ENCODE measurements at regions not wholly inside any gene's neighbourhood (a gene's known extent, or its start where the extent isn't known, plus 50 kb on each side); places are given as distances from the start of the nearest gene placed in this dataset.
"Not testable (repeated sequence)": the region's sequence is repeated elsewhere in the genome, so short reads cannot be mapped to it uniquely, and the experiment has no call there.

DNA sequence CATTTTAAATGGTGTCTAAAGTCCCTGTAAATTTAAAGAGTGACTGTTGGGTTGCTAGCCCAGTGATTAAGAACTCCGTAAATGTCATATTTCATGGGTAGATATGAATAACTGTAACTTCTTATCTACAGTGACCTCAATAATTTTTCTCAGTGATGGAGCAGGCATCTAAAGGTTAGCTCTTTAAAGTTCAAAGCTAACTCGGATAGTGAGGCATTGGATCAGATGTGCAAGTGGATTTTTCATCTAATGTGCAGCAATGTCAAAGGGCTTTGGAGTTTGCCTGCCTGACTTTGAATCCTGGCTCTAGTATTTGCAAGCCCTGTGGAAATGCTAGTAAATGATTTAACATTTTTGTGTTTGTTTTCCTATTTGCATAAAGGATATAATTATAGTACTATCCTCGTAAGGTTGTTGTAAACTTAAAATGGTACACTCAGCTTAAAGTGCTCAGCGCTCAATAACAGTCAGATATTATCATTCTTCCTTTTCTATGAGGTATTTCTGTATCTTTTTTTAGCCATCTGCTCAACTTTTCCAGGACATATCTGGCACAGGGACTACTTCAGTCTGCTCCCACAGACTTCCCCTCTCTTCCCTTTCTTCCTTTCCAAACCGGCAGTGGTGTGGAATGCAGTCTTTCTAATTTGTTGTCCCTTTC lies 163.7 kb upstream of the ELL2 start:
- no peak for DNase-seq

DNA sequence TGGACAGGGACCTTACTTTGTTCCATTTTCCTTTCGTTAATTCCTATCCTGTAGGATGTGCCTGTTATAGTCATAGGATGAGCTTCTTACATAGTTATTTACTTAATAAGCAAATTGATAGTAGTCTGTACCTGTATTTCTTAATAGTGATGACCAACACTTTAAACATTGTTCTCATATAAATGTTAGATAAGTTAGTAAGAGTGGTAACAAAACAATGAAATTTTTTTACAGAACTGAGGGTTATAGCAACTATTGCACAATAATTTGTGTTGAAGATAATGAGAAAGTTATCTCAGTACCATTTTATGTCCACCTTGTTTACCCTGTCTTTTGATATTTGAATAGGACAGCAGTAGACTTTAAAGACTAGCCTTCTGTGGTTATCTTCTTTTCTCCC lies 162.9 kb upstream of the ELL2 start:
- no peak for DNase-seq

DNA sequence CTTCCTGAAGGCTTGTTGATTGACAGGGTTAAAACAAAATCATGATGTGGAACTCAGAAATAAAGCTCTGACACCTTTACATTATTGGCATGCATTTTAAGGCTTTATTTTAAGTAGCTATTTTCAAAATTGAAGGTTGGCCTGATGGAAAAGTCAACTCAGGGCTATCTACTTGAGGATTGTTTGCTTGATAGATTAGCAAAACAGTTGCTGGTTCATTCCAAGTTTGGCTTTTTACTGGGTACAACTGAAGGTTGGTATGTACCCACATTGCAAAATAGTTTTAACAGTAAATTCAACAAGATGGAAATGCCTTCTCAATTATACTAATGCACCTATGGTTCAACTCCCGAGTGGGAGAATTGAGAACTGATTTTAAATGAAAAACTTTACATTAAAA lies 161.8 kb upstream of the ELL2 start:
- DNase-seq = no peak

DNA sequence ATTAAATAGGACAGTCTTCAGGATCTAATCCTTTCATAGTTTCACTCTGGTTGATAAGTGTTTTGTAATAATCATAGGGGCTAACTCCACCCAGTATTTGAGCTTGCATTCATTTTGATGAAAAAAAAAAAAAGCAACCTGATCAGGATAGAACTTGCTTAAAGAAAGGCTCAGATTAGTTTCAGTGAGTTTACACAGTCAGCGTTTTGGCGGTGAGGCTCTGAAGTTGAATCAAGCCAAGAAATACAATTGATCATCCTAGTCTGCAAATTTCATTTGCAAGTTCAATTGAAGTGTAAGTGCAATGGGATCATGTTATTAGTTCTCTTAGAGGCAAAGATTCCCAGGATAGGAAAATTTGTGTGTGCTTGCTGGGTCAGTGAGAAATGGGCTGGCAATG lies 159.7 kb upstream of the ELL2 start:
- no peak for DNase-seq

DNA sequence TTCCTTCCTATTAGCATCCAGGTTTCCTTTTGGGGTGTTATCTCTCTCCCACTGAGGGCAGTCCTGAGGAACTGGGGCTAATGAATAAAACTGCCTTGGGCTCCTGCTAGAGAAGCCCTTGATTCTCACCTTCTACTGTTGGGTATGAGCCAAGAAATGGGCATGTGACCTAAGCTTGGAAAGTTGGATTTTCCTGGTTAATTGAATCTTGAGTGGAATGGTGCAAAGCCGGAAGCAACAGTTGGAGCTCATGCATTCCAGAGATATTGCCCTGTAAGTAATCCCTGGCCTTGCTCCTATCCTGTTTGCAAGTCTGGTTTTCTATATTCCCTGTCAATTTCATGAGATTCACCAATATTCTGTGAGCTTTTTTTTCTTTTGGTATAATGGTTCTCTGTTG lies 158.5 kb upstream of the ELL2 start:
- DNase-seq = no peak

DNA sequence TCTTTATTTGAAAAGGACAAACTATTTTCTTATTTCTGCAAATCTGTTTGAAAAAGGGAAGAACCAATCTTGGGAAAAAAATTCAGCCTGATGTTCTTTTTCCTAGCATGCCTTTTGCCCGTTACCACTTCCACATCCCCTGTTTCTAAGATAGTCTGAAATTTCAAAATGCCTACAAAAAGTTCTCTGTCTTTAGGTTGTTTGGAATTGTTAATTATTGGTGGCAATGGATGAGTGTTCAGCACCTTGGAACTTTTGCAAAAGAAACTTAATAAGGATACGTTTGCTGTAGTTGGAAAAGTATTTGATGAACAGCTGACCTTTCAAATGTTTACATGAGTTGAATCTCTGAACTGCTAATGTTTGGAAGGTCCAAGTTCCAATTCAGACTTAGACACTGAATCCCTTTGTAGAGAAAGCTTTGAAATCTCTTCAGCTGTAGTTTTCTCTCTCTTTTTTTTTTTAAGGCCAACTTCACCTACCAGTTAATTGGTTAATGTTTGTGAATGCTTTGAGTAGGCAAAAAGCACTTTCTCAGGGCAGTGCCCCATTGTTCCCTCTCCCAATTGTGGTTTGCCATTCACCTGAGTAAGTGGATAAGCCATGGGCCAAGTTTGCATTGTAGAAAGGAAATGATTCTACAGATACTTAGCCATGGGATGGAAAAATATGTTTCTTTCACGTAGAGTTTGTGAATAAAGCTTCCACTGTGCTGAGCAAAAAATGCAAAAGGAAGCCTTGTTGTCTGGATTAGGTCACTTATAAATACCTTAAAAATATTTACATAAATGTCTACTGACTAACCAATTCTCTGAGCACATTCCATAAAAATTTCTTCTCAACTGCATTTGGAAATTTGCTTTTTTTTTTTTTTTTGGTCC lies 156.4 kb upstream of the ELL2 start:
- no peak for DNase-seq

DNA sequence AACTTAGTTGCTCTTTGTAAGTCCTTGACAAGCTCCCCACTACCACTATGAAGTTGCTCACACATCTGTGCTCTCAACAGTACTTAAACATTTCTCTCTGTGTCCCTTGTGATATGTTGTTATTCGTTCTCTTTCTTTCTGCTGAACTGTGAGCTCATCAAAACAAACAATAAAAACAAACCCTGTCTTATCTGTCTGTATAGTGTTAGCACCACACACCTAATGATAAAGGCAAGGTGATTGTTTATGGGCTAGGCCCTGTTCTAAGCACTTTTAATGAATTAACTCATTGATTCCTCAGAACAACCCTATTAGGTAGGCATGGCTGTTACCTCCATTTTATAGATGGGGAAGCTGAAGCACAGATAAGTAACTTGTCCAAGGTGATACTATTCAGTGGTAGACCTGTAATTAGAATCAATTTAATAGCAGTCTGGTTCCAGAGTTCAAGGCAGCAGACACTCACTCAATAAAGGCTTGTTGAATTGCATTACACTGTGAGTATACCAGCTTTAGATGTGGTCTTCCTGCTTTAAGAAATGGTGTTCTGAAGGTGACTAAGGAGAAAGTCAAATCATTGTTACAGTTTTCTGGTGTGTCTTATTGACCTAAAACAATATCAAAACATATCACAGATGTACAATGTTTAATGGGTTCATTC lies 153.6 kb upstream of the ELL2 start:
- DNase-seq = no peak

DNA sequence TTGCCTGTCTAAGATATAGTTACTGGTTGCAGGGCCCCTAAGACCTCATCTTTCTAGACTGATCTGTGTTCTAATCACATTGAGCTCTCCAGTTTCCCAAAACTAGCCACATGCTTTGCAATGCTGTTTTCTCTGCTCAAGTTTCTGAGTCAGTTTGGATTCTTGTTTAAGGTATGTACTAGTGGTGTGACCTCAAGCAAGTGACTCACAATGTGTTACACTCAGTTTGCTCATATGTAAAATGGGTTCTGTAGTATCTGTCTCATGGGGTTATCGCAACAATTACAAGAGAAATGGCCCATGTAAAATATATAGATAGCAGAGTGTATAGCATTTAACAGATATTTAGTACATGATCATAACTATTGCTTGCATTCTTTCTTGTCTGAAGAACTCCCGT lies 153.1 kb upstream of the ELL2 start:
- DNase-seq = no peak

DNA sequence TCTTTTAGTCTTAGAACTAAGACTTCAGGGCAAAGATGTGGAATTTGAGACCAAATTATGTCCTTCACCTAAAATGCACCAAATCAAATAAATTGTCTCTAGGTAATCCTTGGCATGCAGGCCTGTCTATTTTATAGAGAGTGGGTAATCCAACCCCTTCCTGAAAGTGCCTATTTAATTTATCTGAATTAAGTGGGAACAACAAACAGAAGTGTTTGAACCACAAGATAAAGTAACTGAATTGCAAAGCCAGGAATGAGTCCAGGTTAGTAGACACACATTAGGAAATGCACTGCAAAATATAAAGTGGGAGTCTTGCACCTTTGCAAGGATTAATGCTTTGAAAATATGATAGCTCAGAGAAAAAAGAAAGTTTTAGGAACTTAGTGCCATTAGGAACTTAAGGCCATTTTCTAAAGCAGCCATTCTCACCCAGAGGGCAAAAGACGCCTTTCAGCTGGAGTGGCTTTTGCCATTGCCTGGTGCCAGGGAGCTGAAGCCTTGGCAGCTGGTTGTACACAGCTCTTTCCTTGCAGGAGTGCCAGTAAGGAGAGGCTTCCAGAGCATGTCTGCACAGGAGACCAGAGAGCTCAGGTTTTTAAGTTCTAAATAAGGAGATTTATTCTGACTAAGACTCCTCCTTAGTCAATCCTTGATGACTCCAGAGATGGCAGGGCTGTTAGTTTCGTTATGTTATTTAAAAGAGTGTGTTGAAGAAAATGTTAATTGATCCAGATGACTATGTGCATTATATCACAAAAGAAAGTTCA lies 151.7 kb upstream of the ELL2 start:
- no peak for DNase-seq

DNA sequence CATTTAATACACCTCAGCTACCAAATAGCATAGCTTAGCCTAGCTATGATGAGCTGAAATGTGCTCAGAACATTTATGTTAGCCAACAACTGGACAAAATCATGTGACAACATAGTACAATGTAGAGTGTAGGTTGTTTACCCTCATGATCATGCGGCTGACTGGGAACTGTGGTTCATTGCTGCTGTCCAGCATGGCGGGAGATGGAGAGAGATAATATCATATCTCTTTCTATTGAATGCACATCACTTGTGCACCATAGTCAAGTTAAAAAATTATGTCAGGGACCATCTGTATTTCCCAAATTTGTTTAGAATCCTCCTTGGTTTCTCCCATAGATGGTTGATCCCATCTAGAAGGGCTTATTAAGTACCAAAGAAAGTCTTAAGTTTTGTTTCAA lies 151.1 kb upstream of the ELL2 start:
- no peak for DNase-seq

DNA sequence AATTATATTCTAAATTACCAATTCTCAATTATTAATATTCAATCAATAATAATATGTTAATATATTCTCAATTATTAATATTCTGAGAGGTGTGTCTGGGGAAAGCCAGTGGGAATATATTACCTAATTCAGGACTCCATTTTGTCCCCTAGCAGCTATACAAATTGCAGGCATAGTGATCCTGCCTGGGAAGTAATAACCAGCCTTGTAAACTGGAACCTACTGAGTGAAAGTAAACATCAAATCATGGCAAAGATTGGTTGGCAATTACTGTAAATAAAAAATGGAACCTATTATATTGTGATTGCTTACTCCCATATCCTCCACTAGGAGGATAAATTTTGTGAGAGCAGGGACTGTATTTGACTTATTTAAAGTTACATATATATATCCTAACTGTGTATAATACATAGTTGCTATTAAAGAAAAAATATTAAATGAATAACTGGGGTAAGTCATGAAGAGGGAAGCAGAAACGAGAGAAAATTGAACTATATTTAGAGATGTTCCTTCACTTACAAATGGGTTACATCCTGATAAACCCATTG lies 150.5 kb upstream of the ELL2 start:
- no peak for DNase-seq

DNA sequence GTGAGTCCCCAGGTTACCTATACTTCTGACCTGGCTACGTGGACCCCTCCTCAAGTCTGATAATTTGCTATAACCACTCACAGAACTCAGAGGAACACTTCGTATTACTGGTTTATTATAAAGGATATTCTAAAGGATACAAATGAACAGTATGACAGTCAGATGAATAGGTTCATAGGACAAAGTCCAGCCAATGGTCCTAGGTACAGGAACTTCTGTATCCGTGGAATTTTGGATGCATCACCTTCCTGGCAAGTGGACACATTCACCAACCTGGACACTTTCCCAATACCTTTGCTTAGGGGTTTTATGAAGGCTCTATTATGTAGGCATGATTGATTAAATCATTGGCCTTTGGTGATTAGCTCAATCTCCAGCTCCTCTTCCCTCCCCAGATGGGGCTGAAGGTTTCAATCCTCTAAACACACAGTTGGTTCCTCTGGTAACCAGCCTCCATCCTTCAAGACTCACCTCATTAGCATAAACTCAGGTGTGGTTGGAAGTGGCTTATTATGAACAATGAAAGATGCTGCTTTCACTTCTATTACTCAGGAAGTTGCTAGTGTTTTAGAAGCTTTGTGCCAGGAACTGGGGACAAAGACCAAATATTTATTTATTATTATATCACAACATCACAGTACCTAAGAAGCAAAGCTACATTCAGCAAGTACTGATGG lies 149.6 kb upstream of the ELL2 start:
- DNase-seq = no peak

DNA sequence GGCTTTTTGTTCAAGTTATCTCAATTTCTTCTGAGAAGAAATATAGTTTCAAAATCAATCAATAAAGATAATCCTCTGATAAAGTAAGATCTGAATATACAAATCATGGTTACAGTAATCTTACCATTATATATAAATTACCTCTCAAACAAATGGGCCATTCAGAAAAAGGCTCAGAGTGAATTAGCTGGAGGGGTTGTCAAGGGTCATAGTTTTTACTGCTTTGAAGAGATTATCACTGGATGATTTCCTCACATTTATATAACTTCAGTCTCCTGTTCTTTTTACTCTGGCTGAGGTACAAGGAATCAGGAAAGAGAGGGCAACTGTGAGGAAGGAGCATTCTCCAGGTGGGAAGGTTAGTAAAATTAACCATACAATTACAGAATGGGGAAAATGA lies 148.6 kb upstream of the ELL2 start:
- no peak for DNase-seq

DNA sequence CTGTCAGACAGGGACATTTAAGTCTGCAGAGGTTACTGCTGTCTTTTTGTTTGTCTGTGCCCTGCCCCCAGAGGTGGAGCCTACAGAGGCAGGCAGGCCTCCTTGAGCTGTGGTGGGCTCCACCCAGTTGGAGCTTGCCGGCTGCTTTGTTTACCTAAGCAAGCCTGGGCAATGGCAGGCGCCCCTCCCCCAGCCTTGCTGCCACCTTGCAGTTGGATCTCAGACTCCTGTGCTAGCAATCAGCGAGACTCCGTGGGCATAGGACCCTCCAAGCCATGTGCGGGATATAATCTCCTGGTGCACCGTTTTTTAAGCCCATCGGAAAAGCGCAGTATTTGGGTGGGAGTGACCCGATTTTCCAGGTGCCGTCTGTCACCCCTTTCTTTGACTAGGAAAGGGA lies 147.0 kb upstream of the ELL2 start:
- not testable (repeated sequence) for DNase-seq

DNA sequence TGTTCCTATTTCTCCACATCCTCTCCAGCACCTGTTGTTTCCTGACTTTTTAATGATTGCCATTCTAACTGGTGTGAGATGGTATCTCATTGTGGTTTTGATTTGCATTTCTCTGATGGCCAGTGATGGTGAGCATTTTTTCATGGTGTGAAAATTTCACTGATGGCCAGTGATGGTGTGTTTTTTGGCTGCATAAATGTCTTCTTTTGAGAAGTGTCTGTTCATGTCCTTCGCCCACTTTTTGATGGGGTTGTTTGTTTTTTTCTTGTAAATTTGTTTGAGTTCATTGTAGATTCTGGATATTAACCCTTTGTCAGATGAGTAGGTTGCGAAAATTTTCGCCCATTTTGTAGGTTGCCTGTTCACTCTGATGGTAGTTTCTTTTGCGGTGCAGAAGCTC lies 142.2 kb upstream of the ELL2 start:
- not testable (repeated sequence) for DNase-seq

DNA sequence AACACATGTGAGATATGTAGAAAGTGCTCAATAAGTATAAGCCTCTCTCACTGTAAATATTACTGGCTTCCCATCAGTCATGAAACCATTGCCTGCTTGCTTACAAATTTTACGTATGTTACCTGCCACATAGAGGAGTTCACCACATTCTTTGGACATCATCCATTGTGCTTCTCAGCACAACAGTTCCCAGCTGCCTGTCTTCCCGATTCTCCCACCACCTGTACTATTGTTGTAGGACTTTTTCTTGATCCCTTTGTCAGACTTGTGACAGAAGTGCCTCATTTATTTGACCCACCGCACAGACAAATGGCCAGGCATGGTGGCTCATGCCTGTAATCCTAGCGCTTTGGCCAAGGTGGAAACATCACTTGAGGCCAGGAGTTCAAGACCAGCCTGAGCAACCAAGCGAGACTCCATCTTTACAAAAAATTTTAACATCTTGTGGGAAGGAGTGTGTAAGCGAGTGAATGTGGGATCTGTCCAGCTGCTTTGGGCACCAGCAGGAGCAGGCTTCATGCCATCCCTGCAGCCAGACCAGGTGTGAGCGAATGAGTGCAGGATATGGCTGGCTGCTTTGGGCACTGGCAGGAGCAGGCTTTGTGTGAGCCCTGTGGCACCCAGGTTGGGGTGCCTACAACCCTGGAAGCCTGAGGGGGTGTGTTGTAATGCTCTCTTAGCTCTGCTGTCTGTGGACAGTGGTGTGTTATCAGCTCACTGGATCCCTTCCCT lies 139.9 kb upstream of the ELL2 start:
- DNase-seq = no peak

DNA sequence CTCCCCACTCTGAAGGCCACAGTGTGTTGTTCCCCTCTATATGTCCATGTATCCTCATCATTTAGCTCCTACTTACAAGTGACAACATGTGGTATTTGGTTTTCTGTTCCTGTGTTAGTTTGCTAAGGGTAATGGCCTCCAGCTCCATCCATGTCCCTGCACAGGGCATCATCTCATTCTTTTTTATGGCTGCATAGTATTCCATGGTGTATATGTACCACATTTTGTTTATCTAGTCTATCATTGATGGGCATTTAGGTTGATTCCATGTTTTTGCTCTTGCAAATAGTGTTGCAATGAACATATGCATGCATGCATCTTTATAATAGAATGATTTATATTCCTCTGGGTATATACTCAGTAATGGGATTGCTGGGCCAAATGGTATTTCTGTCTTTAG lies 135.8 kb upstream of the ELL2 start:
- not testable (repeated sequence) for DNase-seq

DNA sequence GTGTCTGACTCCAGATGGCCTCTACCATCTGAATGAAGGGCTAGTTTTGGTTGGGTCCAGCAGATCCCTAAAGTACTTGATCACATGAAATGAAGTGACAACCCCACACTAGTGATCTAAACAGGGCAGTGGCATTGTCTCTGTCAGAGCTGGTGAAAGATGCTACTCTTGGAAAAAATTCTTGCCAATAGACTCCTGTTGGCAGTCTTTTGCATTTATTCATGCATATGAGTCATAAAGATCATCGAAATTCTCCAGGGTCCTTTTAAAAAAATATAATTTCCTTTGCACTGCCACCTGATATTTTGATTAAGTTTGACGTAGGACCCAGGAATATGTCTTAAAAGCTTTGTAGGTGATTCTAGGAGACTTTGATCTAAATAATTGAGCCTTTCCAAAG lies 135.1 kb upstream of the ELL2 start:
- no peak for DNase-seq

DNA sequence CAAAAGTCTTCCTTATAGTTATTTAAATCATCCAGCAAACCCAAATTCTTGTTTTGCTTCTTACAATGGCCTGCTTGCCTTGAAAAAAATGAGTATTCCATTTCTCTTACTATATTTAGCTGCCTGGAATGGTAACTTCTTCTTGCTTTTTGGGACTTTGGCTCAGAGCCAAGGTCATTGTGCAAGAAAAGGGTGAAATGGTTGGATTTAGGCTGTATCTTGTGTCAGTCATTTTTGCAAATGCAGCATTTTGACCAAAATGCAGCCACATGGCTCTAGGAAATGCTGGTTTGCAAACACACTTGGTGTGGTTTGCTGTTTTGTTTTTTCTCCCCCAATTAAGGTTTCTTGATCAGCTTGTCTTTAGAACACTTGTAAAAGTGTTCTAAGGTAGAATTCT lies 133.3 kb upstream of the ELL2 start:
- DNase-seq = no peak

DNA sequence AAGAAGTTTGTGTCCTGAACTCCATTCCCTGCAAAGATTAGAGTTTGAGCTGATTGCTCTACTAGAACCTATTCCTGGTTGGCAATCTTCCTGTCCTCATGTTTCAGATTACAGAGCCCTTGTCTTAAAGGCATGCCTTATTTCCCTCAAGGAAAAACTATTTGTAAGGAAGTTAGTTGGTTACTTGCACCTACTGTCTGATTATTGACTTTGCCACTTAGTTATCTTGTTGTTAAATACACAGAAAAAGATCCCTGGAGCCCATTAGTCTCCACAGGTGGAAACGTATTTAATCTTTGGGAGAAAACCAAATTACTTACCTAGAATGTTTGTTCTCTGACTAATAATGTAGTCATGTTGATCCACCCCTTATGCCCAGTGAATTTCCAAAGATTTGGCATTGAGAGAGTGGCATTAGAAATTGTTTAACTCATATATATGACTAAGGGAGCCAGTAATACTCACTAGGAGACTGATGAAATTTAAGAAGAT lies 132.3 kb upstream of the ELL2 start:
- no peak for DNase-seq

DNA sequence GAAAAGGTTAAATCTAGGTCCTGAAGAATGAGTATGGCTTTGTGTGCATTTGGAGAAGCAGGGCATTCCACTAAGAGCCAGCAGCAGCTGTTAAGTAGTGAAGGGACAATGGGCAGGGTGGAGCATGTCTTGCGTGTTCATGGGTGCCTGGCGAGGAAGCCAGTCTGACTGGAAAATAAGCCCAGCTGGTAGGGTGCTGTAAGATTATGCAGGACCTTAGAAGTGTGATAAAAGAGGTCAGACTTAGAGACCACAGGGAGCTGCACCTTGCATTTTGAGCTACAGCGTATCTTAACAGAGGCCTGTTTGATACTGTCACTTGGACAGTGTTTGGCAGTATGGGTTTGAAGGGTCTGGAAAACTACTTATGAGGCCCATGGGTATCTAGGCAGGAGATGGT lies 131.7 kb upstream of the ELL2 start:
- DNase-seq = no peak

DNA sequence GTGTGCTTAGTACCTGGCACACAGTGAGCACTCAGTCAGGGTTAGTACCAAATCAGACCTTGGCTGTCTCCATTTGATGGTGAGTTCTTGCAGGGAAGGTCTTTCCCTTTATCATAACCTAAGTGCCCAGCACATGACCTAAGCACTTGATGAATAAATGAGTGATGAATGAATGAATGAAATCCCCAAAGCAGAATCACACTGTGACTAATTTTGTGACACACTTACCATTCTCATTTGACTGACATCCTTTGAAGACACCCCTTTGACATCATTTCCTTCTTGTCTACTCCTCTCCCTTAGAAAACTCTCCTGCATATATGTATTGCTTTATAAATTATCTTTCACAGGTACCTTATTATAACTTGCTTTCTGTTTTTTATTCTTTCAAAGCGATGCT lies 130.2 kb upstream of the ELL2 start:
- no peak for DNase-seq
